ENCODE measurements at regions not wholly inside any gene's neighbourhood (a gene's known extent, or its start where the extent isn't known, plus 50 kb on each side); places are given as distances from the start of the nearest gene placed in this dataset.

- no peaks in the 10 kb centered on the region for H3K27me3 ChIP-seq
- no peak overlapping the region for H3K27ac ChIP-seq
- no peak for DNase-seq (ENCODE audit: low spot score in 2 of 2)
- no peaks in the 10 kb centered on the region for H3K4me1 ChIP-seq
- 47 to 57% methylated on average over 5 of the region's 5 CpGs for WGBS, 2 donors
- peaks cover 0 to 13% (median 0%) of the 10 kb centered on the region in 4 donors for H3K9me3 ChIP-seq
- TF ChIP-seq CTCF (IDR thresholded peaks at IDR 0.05) = no peak
- no peak for TF ChIP-seq EP300 (IDR thresholded peaks at IDR 0.05)
- TF ChIP-seq POLR2A (IDR thresholded peaks at IDR 0.05) = no peak
- H3K36me3 ChIP-seq = no peaks in the 10 kb centered on the region
- no peak overlapping the region for H3K4me3 ChIP-seq
Observed at GRCh38 chr11:56916162-56916561, 72.6 kb upstream of the OR5AK2 start.

- no peaks in the 10 kb centered on the region for H3K36me3 ChIP-seq
- H3K9me3 ChIP-seq = peaks cover 0 to 7% (median 0%) of the 10 kb centered on the region in 4 donors
- no peaks in the 10 kb centered on the region for H3K4me1 ChIP-seq
- H3K27ac ChIP-seq = no peak overlapping the region
- no peaks in the 10 kb centered on the region for H3K27me3 ChIP-seq
- WGBS, 2 donors = 61 to 62% methylated on average over 5 of the region's 5 CpGs
- H3K4me3 ChIP-seq = no peak overlapping the region
- DNase-seq (ENCODE audit: low spot score in 2 of 2) = no peak
- no peak for TF ChIP-seq EP300 (IDR thresholded peaks at IDR 0.05)
- no peak for TF ChIP-seq CTCF (IDR thresholded peaks at IDR 0.05)
- no peak for TF ChIP-seq POLR2A (IDR thresholded peaks at IDR 0.05)
Observed at GRCh38 chr11:56911312-56911711, 77.4 kb upstream of the OR5AK2 start.

- TF ChIP-seq EP300 (IDR thresholded peaks at IDR 0.05) (no peak), POLR2A (IDR thresholded peaks at IDR 0.05) (no peak), CTCF (IDR thresholded peaks at IDR 0.05) (no peak)
- WGBS, 2 donors = 67 to 74% methylated on average over 9 of the region's 9 CpGs
- Histone ChIP-seq H3K36me3 (no peaks in the 10 kb centered on the region), H3K27ac (no peak overlapping the region), H3K4me3 (no peak overlapping the region), H3K9me3 (peaks cover 0 to 7% (median 0%) of the 10 kb centered on the region in 4 donors), H3K27me3 (no peaks in the 10 kb centered on the region), H3K4me1 (no peaks in the 10 kb centered on the region)
- DNase-seq (ENCODE audit: low spot score in 2 of 2) = no peak
Observed at GRCh38 chr11:56910785-56911184, 77.9 kb upstream of the OR5AK2 start.

GRCh38 chr11:56910046-56910773 is 78.5 kb upstream of the OR5AK2 start:
- TF ChIP-seq CTCF (IDR thresholded peaks at IDR 0.05) = no peak
- no peak for TF ChIP-seq POLR2A (IDR thresholded peaks at IDR 0.05)
- TF ChIP-seq EP300 (IDR thresholded peaks at IDR 0.05) = no peak
- Histone ChIP-seq H3K4me3 (no peak overlapping the region), H3K4me1 (no peaks in the 10 kb centered on the region), H3K36me3 (no peaks in the 10 kb centered on the region), H3K27me3 (no peaks in the 10 kb centered on the region), H3K9me3 (peaks cover 0 to 7% (median 0%) of the 10 kb centered on the region in 4 donors), H3K27ac (no peak overlapping the region)
- DNase-seq (ENCODE audit: low spot score in 2 of 2) = no peak
- 64 to 79% methylated on average over 10 of the region's 10 CpGs for WGBS, 2 donors

- Histone ChIP-seq H3K9me3 (peaks cover 0 to 9% (median 0%) of the 10 kb centered on the region in 4 donors), H3K27me3 (no peaks in the 10 kb centered on the region), H3K4me3 (no peak overlapping the region), H3K4me1 (no peaks in the 10 kb centered on the region), H3K36me3 (no peaks in the 10 kb centered on the region), H3K27ac (no peak overlapping the region)
- TF ChIP-seq POLR2A (IDR thresholded peaks at IDR 0.05) (no peak), EP300 (IDR thresholded peaks at IDR 0.05) (no peak), CTCF (IDR thresholded peaks at IDR 0.05) (no peak)
- DNase-seq (ENCODE audit: low spot score in 2 of 2) = no peak
- WGBS, 2 donors = 82 to 98% methylated on average over 1 of the region's 1 CpG
Observed at GRCh38 chr11:56909563-56909962, 79.2 kb upstream of the OR5AK2 start.
